NCI-H2196 (cell line): ENCODE measurements at regions not wholly inside any gene's neighbourhood (a gene's known extent, or its start where the extent isn't known, plus 50 kb on each side); places are given as distances from the start of the nearest gene placed in this dataset.

ENCODE experiments used
- DNase-seq: peaks from one replicate; lab custom pipeline; 2025; ENCODE audit not compliant: unreplicated experiment; lab: John Stamatoyannopoulos, UW

- no peak for DNase-seq
Observed at GRCh38 chr2:207403141-207403540, 126.6 kb upstream of the CREB1 start.

DNA sequence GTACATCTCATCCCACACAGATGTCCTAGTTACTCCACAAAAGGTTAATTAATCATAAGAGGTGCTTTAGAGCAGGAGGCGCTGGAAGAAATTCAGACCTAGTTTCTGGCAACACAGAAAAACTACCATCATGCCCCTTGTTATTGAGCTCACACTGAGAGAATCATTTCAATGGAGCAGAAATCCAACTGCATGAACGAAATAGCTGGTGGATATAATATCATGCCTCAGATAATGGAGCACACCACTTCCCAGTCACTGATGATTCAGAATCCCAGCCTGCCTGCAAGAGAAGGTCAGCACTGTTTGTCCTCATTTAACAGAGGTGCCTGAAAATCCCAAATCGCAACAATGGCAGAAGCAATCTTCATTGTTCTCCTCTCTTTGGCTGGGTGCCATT lies 125.8 kb upstream of the CREB1 start:
- peak; percentile 74 for DNase-seq

GRCh38 chr2:207405150-207405549 lies 124.6 kb upstream of the CREB1 start:
- DNase-seq: no peak

GRCh38 chr2:207408086-207408794 lies 121.5 kb upstream of the CREB1 start:
- DNase-seq: peak; percentile 94

GRCh38 chr2:207409517-207409916 lies 120.2 kb upstream of the CREB1 start:
- no peak for DNase-seq

DNA sequence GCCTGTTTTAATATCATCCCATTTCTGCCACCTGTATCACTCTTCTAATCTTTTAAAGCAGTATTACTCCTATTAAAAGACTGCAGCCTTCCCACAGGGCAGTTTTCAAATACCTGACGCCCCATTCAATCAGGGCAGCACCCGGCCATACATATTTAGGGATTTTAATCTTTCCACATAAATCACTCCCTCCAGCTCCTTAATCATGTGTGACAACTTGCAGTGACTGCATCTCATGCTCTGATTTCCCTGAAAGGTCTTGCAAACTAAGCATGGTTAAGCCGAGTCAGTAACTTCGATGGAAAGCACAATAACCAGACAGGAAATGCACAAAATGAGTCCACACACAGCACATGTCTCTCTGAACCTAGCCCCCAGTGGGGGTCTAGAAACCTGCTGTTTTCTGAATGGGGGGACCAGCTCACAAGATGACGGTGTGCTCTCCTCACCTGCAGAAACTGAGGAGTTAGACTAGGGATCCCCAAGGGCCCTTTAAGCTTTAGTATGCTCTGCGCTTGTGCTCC lies 116.9 kb upstream of the CREB1 start:
- DNase-seq: no peak

DNA sequence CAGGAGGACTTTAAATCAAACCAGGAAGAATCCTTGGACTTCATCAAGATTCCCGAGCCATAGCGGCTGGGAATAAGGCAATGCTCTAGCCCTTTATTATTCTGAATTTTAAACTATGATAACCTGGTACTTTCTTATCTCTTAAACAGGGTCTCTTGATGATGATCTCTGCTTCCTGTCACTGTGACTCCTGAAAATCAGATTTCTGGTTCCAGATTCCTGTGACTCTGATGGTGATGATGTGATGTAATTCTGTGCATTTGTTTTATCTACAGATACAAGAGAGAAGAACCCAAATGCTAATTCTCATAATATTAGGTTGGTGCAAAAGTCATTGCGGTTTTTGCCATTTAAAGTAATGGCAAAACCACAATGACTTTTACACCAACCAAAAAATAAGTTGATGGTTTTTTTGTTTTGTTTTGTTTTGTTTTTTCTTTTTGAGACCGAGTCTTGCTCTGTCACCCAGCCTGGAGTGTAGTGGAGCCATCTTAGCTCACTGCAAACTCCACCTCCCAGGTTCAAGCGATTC lies 116.3 kb upstream of the CREB1 start:
- DNase-seq: no peak

GRCh38 chr2:207416111-207416510 lies 113.7 kb upstream of the CREB1 start:
- no peak for DNase-seq

GRCh38 chr2:207416900-207417299 lies 112.9 kb upstream of the CREB1 start:
- no peak for DNase-seq

- DNase-seq: no peak
Observed at GRCh38 chr2:207417301-207417718, 112.5 kb upstream of the CREB1 start.

- DNase-seq: no peak
Observed at GRCh38 chr2:207418419-207418818, 111.3 kb upstream of the CREB1 start.

GRCh38 chr2:207419331-207419730 lies 110.4 kb upstream of the CREB1 start:
- no peak for DNase-seq

GRCh38 chr2:207421671-207422070 lies 108.1 kb upstream of the CREB1 start:
- no peak for DNase-seq

DNA sequence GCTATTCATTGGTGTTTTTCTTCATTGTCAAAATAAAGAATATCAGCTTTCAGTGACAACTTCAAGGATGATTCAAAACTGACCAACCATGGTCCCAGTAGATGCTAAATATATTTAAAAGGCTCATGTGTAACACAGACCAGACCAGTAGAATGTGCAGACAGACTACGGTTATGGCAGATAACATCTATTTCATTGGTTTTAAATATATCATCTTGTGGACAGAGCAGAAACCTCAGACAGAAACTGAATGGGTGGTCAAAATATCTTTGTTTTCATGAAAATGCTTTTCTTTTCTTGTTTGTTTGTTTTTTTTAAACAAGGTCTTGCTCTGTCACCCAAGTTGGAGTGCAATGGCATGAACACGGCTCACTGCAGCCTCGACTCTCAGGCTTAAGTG lies 107.4 kb upstream of the CREB1 start:
- no peak for DNase-seq

- DNase-seq: no peak
Observed at GRCh38 chr2:207423886-207424285, 105.9 kb upstream of the CREB1 start.

GRCh38 chr2:207427986-207428385 lies 101.8 kb upstream of the CREB1 start:
- no peak for DNase-seq

DNA sequence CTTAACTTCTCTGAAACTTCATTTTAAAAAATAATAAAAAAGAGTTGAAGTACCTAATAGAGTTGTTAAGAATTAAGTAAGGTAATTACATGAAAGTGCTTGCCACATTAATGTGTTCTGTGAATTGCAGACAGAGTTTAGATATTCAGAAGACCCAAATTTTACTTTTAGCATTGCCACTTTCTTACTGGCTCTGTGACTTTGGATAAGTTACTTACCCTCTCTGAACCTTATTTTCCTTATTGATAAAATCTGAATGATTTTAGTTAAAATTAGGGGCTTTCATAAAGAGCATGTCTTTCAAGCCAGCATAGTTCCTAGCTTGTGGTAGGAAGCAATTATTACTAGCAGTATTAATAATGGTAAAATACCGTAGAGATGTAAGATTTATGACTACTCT lies 101.2 kb upstream of the CREB1 start:
- DNase-seq: no peak

DNA sequence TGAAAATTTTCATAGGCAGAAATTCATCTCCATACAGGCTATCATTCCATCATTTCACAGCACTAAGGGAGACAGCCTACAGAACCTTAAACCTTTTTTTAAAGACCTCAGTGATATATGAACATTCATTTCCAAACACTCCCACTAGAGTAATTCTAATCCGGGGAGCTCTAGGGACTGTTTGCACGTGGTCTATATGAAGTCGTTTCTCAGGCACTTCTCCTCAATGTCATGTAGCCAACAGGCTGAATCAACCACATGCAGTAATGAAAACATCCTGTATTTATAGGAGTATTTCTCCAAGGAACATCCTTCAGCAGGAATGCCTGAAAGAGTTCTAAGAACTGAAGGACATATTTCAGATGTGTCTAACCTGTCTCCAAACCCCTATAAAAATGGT lies 97.3 kb upstream of the CREB1 start:
- DNase-seq: no peak

- DNase-seq: no peak
Observed at GRCh38 chr2:207434306-207434705, 95.5 kb upstream of the CREB1 start.

DNA sequence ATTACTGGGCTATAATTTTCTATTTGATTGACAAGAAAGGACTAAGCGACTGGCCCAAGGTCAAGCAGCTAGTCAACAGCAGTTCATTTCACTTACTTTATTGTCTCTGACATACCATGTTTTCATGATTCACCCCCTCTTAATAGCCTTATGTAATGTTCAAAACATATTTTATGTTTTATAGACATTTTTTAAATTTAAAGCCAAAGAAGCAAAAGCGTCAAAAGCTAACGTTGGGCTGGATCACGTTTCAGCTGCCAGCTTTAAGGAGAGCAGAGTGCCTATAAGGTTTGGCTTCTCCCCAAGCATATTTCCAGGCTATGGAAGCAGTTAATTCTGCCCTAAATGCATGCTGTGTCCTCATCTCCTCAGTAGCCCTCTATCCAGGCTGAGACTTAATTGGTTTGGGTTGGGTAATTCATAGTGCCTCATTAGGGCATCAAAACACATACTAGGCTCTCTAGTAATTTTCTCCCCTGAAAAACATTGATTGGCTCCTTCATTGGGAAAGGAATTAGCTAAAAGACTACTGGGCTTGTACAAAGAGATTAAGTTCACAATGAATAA lies 94.8 kb upstream of the CREB1 start:
- DNase-seq: no peak

- DNase-seq: no peak
Observed at GRCh38 chr2:207437136-207437523, 92.6 kb upstream of the CREB1 start.

DNA sequence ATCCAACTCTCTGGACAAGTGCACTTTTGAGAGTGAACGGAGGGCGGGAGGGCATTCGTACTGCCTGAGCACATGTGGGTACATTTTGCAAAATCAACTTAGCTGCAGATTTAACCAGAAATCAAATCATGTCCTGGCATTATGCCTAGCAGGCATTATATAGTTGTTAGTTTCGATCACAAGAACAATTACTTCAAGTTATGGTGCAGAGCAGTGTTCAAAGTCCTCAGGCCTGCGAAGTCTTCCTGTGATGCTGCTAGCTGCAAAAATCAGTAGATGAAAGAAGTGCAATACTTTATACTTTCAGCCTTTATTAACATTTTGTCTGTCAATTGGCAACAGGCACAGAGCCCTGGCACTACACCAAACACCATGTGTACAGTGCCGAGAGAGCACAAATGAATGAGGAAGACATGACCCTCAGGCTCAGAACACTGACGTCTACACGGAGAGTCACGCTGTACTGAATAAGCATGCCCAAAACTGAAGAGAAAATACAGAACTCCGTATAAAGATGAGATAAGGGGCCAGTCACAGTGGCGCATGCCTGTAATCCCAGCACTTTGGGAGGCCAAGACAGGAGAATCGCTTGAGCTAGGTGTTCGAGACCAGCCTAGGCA lies 92.1 kb upstream of the CREB1 start:
- DNase-seq: no peak
